HEK293 (cell line): ENCODE measurements at regions not wholly inside any gene's neighbourhood (a gene's known extent, or its start where the extent isn't known, plus 50 kb on each side); places are given as distances from the start of the nearest gene placed in this dataset.

ENCODE experiments used
- CTCF ChIA-PET: fragments of 350-600 bp; formaldehyde crosslinking; extraction: SDS; loops from one replicate; lab custom pipeline; 2021; ENCODE audit warnings: antibody characterized with exemption; lab: Yijun Ruan, JAX
- POLR2A ChIA-PET: fragments of 300-600 bp; formaldehyde crosslinking; extraction: SDS; loops from one replicate; lab custom pipeline; 2020; ENCODE audit warnings: antibody characterized with exemption, inconsistent platforms; lab: Yijun Ruan, JAX
- H3K27ac ChIP-seq: fragments of 200-500 bp; sonication (Bioruptor generic); 2 replicates; pipeline ENCODE4 v1.5.1; 2014; ENCODE audit warnings: low read depth, low read length, control low read depth, inconsistent platforms; ENCODE audit errors: extremely low read depth
- H3K36me3 ChIP-seq, 2 experiments: fragments of 200-500 bp in 1 of 2; sonication (Bioruptor generic) in 1 of 2; 1 replicate in 1 of 2; 2 replicates in 1 of 2; pipeline ENCODE4 v1.5.1; 2014 to 2017; ENCODE audit warnings: inconsistent platforms in 2 of 2, low read length in 2 of 2; ENCODE audit not compliant: control insufficient read depth in 2 of 2, insufficient read depth in 1 of 2
- H3K4me1 ChIP-seq: fragments of 200-500 bp; sonication (Bioruptor generic); 2 replicates; pipeline ENCODE4 v1.5.1; 2014; ENCODE audit warnings: mild to moderate bottlenecking, low read length, inconsistent platforms; ENCODE audit not compliant: control insufficient read depth, insufficient read depth
- H3K4me3 ChIP-seq: 2 replicates; pipeline ENCODE4 v1.5.1; 2011; ENCODE audit warnings: low read depth, mild to moderate bottlenecking, control low read depth, low read length, moderate library complexity
- H3K9me3 ChIP-seq: fragments of 200-500 bp; sonication (Bioruptor generic); 2 replicates; pipeline ENCODE4 v1.5.1; 2014; ENCODE audit warnings: low read depth, low read length, inconsistent platforms; ENCODE audit not compliant: control insufficient read depth, insufficient read depth
- FEZF1 ChIP-seq: fragments of 450-650 bp; formaldehyde crosslinking; IDR thresholded peaks from 2 replicates; pipeline ENCODE4 v1.5.1; 2016; ENCODE audit warnings: missing biosample characterization, missing genetic modification characterization
- GFI1B ChIP-seq: fragments of 450-650 bp; formaldehyde crosslinking; IDR thresholded peaks from 2 replicates; pipeline ENCODE4 v1.5.1; 2016; ENCODE audit warnings: missing biosample characterization, missing genetic modification characterization
- GLI2 ChIP-seq: fragments of 450-650 bp; formaldehyde crosslinking; IDR thresholded peaks from 2 replicates; pipeline ENCODE4; 2017; ENCODE audit warnings: missing biosample characterization, missing genetic modification characterization, low read depth, borderline replicate concordance
- GLIS2 ChIP-seq: fragments of 450-650 bp; formaldehyde crosslinking; IDR thresholded peaks from 2 replicates; pipeline ENCODE4 v1.5.1; 2016; ENCODE audit warnings: missing biosample characterization, missing genetic modification characterization
- KLF16 ChIP-seq: fragments of 450-650 bp; formaldehyde crosslinking; IDR thresholded peaks from 2 replicates; pipeline ENCODE4 v1.5.1; 2017; ENCODE audit warnings: missing biosample characterization, missing genetic modification characterization
- KLF8 ChIP-seq: fragments of 450-650 bp; formaldehyde crosslinking; IDR thresholded peaks from 2 replicates; pipeline ENCODE4 v1.5.1; 2016; ENCODE audit warnings: missing biosample characterization, missing genetic modification characterization
- OSR2 ChIP-seq: fragments of 450-650 bp; formaldehyde crosslinking; IDR thresholded peaks from 2 replicates; pipeline ENCODE4 v1.5.1; 2016; ENCODE audit warnings: missing biosample characterization, missing genetic modification characterization
- OVOL3 ChIP-seq: fragments of 450-650 bp; formaldehyde crosslinking; IDR thresholded peaks from 2 replicates; pipeline ENCODE4 v1.5.1; 2016; ENCODE audit warnings: missing biosample characterization, missing genetic modification characterization
- PRDM6 ChIP-seq: fragments of 450-650 bp; formaldehyde crosslinking; IDR thresholded peaks from 2 replicates; pipeline ENCODE4 v1.5.1; 2017; ENCODE audit warnings: missing biosample characterization, missing genetic modification characterization
- TCF7L2 ChIP-seq: IDR thresholded peaks from 2 replicates; pipeline ENCODE4 v1.6.1; 2011; ENCODE audit warnings: low read depth, mild to moderate bottlenecking, inconsistent platforms, low read length, moderate library complexity, borderline replicate concordance
- TRIM28 ChIP-seq: IDR thresholded peaks from 2 replicates; pipeline ENCODE4 v1.6.1; 2011; ENCODE audit warnings: low read length, control low read depth, borderline replicate concordance
- ZNF112 ChIP-seq: fragments of 450-650 bp; formaldehyde crosslinking; IDR thresholded peaks from 2 replicates; pipeline ENCODE4 v1.5.0; 2017; ENCODE audit warnings: missing biosample characterization, missing genetic modification characterization
- ZNF146 ChIP-seq: fragments of 450-650 bp; formaldehyde crosslinking; IDR thresholded peaks from 2 replicates; pipeline ENCODE4 v1.5.1; 2016; ENCODE audit warnings: missing biosample characterization, missing genetic modification characterization
- ZNF184 ChIP-seq: fragments of 450-650 bp; IDR thresholded peaks from 2 replicates; pipeline ENCODE4 v1.5.1; 2018; ENCODE audit warnings: missing biosample characterization, mild to moderate bottlenecking, missing genetic modification characterization
- ZNF292 ChIP-seq: fragments of 450-650 bp; formaldehyde crosslinking; IDR thresholded peaks from 2 replicates; pipeline ENCODE4 v1.5.1; 2016; ENCODE audit warnings: low read depth, missing biosample characterization, missing genetic modification characterization, borderline replicate concordance
- ZNF555 ChIP-seq: fragments of 450-650 bp; formaldehyde crosslinking; conservative IDR thresholded peaks from 2 replicates; pipeline ENCODE4 v1.5.1; 2017; ENCODE audit warnings: missing biosample characterization, mild to moderate bottlenecking, missing genetic modification characterization, inconsistent platforms
- ZNF629 ChIP-seq: fragments of 450-650 bp; formaldehyde crosslinking; IDR thresholded peaks from 2 replicates; pipeline ENCODE4 v1.5.1; 2017; ENCODE audit warnings: missing biosample characterization, missing genetic modification characterization
- ZNF776 ChIP-seq: fragments of 450-650 bp; formaldehyde crosslinking; IDR thresholded peaks from 2 replicates; pipeline ENCODE4 v1.5.0; 2017; ENCODE audit warnings: missing biosample characterization, missing genetic modification characterization, borderline replicate concordance
- ZNF777 ChIP-seq: fragments of 450-650 bp; formaldehyde crosslinking; IDR thresholded peaks from 2 replicates; pipeline ENCODE4 v1.5.1; 2017; ENCODE audit warnings: missing biosample characterization, missing genetic modification characterization, borderline replicate concordance
- ZNF791 ChIP-seq: fragments of 450-650 bp; formaldehyde crosslinking; IDR thresholded peaks from 2 replicates; pipeline ENCODE4 v1.5.1; 2016; ENCODE audit warnings: missing biosample characterization, missing genetic modification characterization
- ZNF843 ChIP-seq: fragments of 450-650 bp; formaldehyde crosslinking; IDR thresholded peaks from 2 replicates; pipeline ENCODE4 v1.5.1; 2016; ENCODE audit warnings: missing biosample characterization, missing genetic modification characterization
- ZXDB ChIP-seq: fragments of 450-650 bp; formaldehyde crosslinking; IDR thresholded peaks from 2 replicates; pipeline ENCODE4 v1.5.1; 2016; ENCODE audit warnings: missing biosample characterization, missing genetic modification characterization
- TF ChIP-seq, protein P1 (sequence below): fragments of 450-650 bp; formaldehyde crosslinking; IDR thresholded peaks from 2 replicates; pipeline ENCODE4 v1.5.1; 2016; ENCODE audit warnings: missing biosample characterization, missing genetic modification characterization
- TF ChIP-seq, protein P2 (sequence below): fragments of 450-650 bp; formaldehyde crosslinking; IDR thresholded peaks from 2 replicates; pipeline ENCODE4 v1.5.1; 2017; ENCODE audit warnings: missing biosample characterization, missing genetic modification characterization
- TF ChIP-seq, protein P3 (sequence below): fragments of 450-650 bp; formaldehyde crosslinking; IDR thresholded peaks from 2 replicates; pipeline ENCODE4 v1.5.1; 2016; ENCODE audit warnings: missing biosample characterization, missing genetic modification characterization

- no peak overlapping the region for H3K4me3 ChIP-seq
- H3K27ac ChIP-seq, result no peak overlapping the region
- ChIA-PET CTCF (interaction anchor here (0.6 to 1.8 kb wide), 4 partner anchors 15 to 1416 kb away, joined by 3 to 5 read pairs (median 4); partner anchors contain the start of gene EDN1), POLR2A (interaction anchor here (0.6 to 1.2 kb wide), 4 partner anchors 23 to 201 kb away, joined by 3 to 4 read pairs (median 3); no protein-coding TSS in a partner anchor)
- peaks cover 12% of the 10 kb centered on the region; the same call in 1 of the 2 replicates for H3K4me1 ChIP-seq
- TF ChIP-seq FEZF1 (tag by site-specific recombination) (peak; percentile 82), ZXDB (peak; percentile 82), KLF16 (tag by site-specific recombination) (no peak), GLIS2 (tag by site-specific recombination) (no peak), GLI2 (tag by site-specific recombination) (peak; percentile 14; the same call in 1 of the 2 replicates), ZNF777 (tag by site-specific recombination) (no peak), ZNF112 (peak; percentile 45; the same call in 1 of the 2 replicates), ZNF776 (peak; percentile 45; the same call in 1 of the 2 replicates), PRDM6 (tag by site-specific recombination) (peak; percentile 26; the same call in 1 of the 2 replicates), ZNF292 (tag by site-specific recombination) (no peak), OSR2 (tag by site-specific recombination) (peak; percentile 48; the same call in 1 of the 2 replicates), KLF8 (tag by site-specific recombination) (peak; percentile 37; the same call in 1 of the 2 replicates), OVOL3 (tag by site-specific recombination) (0 out of 2 replicates have a peak, but pooled peaks have one; percentile 35), TRIM28 (peak; percentile 85), GFI1B (tag by site-specific recombination) (0 out of 2 replicates have a peak, but pooled peaks have one; percentile 8), ZNF629 (peak; percentile 45), ZNF146 (tag by site-specific recombination) (no peak), TCF7L2 (peak; percentile 72), ZNF555 (tag by site-specific recombination) (0 out of 2 replicates have a peak, but pooled peaks have one; percentile 11), ZNF184 (peak; percentile 89), ZNF791 (tag by site-specific recombination) (no peak), ZNF843 (peak; percentile 84)
- TF ChIP-seq, protein P1, sequence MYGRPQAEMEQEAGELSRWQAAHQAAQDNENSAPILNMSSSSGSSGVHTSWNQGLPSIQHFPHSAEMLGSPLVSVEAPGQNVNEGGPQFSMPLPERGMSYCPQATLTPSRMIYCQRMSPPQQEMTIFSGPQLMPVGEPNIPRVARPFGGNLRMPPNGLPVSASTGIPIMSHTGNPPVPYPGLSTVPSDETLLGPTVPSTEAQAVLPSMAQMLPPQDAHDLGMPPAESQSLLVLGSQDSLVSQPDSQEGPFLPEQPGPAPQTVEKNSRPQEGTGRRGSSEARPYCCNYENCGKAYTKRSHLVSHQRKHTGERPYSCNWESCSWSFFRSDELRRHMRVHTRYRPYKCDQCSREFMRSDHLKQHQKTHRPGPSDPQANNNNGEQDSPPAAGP (tag by site-specific recombination), result 0 out of 2 replicates have a peak, but pooled peaks have one; percentile 44
- TF ChIP-seq, protein P2, sequence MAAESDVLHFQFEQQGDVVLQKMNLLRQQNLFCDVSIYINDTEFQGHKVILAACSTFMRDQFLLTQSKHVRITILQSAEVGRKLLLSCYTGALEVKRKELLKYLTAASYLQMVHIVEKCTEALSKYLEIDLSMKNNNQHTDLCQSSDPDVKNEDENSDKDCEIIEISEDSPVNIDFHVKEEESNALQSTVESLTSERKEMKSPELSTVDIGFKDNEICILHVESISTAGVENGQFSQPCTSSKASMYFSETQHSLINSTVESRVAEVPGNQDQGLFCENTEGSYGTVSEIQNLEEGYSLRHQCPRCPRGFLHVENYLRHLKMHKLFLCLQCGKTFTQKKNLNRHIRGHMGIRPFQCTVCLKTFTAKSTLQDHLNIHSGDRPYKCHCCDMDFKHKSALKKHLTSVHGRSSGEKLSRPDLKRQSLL (tag by site-specific recombination), result no peak
- TF ChIP-seq, protein P3, sequence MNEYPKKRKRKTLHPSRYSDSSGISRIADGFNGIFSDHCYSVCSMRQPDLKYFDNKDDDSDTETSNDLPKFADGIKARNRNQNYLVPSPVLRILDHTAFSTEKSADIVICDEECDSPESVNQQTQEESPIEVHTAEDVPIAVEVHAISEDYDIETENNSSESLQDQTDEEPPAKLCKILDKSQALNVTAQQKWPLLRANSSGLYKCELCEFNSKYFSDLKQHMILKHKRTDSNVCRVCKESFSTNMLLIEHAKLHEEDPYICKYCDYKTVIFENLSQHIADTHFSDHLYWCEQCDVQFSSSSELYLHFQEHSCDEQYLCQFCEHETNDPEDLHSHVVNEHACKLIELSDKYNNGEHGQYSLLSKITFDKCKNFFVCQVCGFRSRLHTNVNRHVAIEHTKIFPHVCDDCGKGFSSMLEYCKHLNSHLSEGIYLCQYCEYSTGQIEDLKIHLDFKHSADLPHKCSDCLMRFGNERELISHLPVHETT, result 0 out of 2 replicates have a peak, but pooled peaks have one; percentile 30
- H3K9me3 ChIP-seq, result no peaks in the 10 kb centered on the region
- no peaks in the 10 kb centered on the region for H3K36me3 ChIP-seq
Observed at GRCh38 chr6:12371641-12372146, 81.5 kb downstream of the EDN1 start.
